ENCODE measurements at regions not wholly inside any gene's neighbourhood (a gene's known extent, or its start where the extent isn't known, plus 50 kb on each side); places are given as distances from the start of the nearest gene placed in this dataset.
"Not testable (repeated sequence)": the region's sequence is repeated elsewhere in the genome, so short reads cannot be mapped to it uniquely, and the experiment has no call there.

GRCh38 chr5:107721241-107721640, 50.5 kb upstream of the EFNA5 start:
- H3K4me3 ChIP-seq (ENCODE audit: low read depth, low read length); DNase-seq (ENCODE audit: low read depth): not testable (repeated sequence)
